IMR-90 (cell line): ENCODE measurements at regions not wholly inside any gene's neighbourhood (a gene's known extent, or its start where the extent isn't known, plus 50 kb on each side); places are given as distances from the start of the nearest gene placed in this dataset.

Experiments used
- ATAC-seq: fragments of 200-7000 bp; cut with Tn5 transposase; 2 replicates; pipeline ENCODE4 v1.9.1; 2020; ENCODE audit warnings: low read depth, mild to moderate bottlenecking, moderate library complexity
- BruUV-seq: library from RNA; stranded (reverse); fragments of 400-500 nt; replicated peaks from 2 replicates; lab custom pipeline; 2021; lab: Mats Ljungman, UMichigan
- CTCF ChIA-PET: fragments of 300-600 bp; formaldehyde crosslinking; extraction: SDS; loops from one replicate; lab custom pipeline; 2021; ENCODE audit warnings: antibody characterized with exemption; lab: Yijun Ruan, JAX
- POLR2A ChIA-PET: fragments of 300-600 bp; sonication (Branson Sonifier 250); formaldehyde crosslinking; loops from one replicate; lab custom pipeline; 2022; ENCODE audit warnings: antibody characterized with exemption; ENCODE audit not compliant: unreplicated experiment; lab: Charles Lee
- DNase-seq: peaks from one replicate; pipeline ENCODE4 v3.0.0; 2013
- H2AFZ ChIP-seq: replicated peaks from 2 replicates; pipeline ENCODE3; 2013; ENCODE audit warnings: low read length, mild to moderate bottlenecking; ENCODE audit not compliant: poor library complexity
- H2AK5ac ChIP-seq: 2 replicates; pipeline ENCODE4 v1.6.1; 2013; ENCODE audit warnings: low read depth, low read length, inconsistent platforms
- H2AK9ac ChIP-seq: replicated peaks from 2 replicates; pipeline ENCODE3; 2013; ENCODE audit warnings: mild to moderate bottlenecking, low read depth, low read length, moderate library complexity; ENCODE audit not compliant: poor library complexity
- H2BK120ac ChIP-seq: 2 replicates; pipeline ENCODE4 v1.6.1; 2013; ENCODE audit warnings: low read depth, low read length, inconsistent platforms
- H2BK15ac ChIP-seq: 3 replicates; pipeline ENCODE4 v1.6.1; 2013; ENCODE audit warnings: low read depth, low read length, inconsistent platforms
- H2BK20ac ChIP-seq: 2 replicates; pipeline ENCODE4 v1.6.1; 2013; ENCODE audit warnings: low read depth, mild to moderate bottlenecking, inconsistent platforms, low read length, moderate library complexity
- H2BK5ac ChIP-seq: 2 replicates; pipeline ENCODE4 v1.6.1; 2013; ENCODE audit warnings: mild to moderate bottlenecking, low read depth, low read length, inconsistent platforms; ENCODE audit not compliant: poor library complexity, severe bottlenecking
- H3K14ac ChIP-seq: replicated peaks from 2 replicates; pipeline ENCODE4 v1.6.1; 2013; ENCODE audit warnings: low read depth, low read length, inconsistent platforms
- H3K18ac ChIP-seq: 2 replicates; pipeline ENCODE4 v1.6.1; 2013; ENCODE audit warnings: low read depth, low read length, control low read depth
- H3K23ac ChIP-seq: 2 replicates; pipeline ENCODE4 v1.6.1; 2013; ENCODE audit warnings: low read depth, low read length, inconsistent platforms
- H3K27ac ChIP-seq: 2 replicates; pipeline ENCODE4 v1.5.1; 2013; ENCODE audit warnings: mild to moderate bottlenecking, control low read depth, low read length; ENCODE audit not compliant: insufficient read depth
- H3K27me3 ChIP-seq: 2 replicates; pipeline ENCODE4 v1.6.1; 2013; ENCODE audit warnings: low read length; ENCODE audit not compliant: control insufficient read depth, insufficient read depth
- H3K36me3 ChIP-seq: 2 replicates; pipeline ENCODE4 v1.6.1; 2013; ENCODE audit warnings: low read length, mixed read lengths; ENCODE audit not compliant: control insufficient read depth, insufficient read depth
- H3K4ac ChIP-seq: 2 replicates; pipeline ENCODE4 v1.6.1; 2013; ENCODE audit warnings: low read depth, low read length, inconsistent platforms
- H3K4me1 ChIP-seq: 2 replicates; pipeline ENCODE4 v1.6.1; 2013; ENCODE audit warnings: low read length, mixed read lengths; ENCODE audit not compliant: control insufficient read depth, insufficient read depth
- H3K4me2 ChIP-seq: 2 replicates; pipeline ENCODE4 v1.6.1; 2013; ENCODE audit warnings: low read depth, mild to moderate bottlenecking, control low read depth, low read length, moderate library complexity
- H3K4me3 ChIP-seq: 2 replicates; pipeline ENCODE4 v1.5.1; 2013; ENCODE audit warnings: low read depth, mild to moderate bottlenecking, control low read depth, low read length, moderate library complexity; ENCODE audit not compliant: insufficient read depth
- H3K56ac ChIP-seq: 2 replicates; pipeline ENCODE4 v1.6.1; 2013; ENCODE audit warnings: low read length, inconsistent platforms; ENCODE audit not compliant: insufficient read depth; ENCODE audit errors: extremely low read depth
- H3K79me1 ChIP-seq, 2 experiments: 2 replicates each; pipeline ENCODE4 v1.6.1; 2013; ENCODE audit warnings: low read length in 2 of 2, inconsistent platforms in 1 of 2, low read depth in 1 of 2
- H3K9ac ChIP-seq: 2 replicates; pipeline ENCODE4 v1.6.1; 2013; ENCODE audit warnings: low read depth, low read length, control low read depth
- H3K9me1 ChIP-seq: 2 replicates; pipeline ENCODE4 v1.6.1; 2013; ENCODE audit warnings: low read length, inconsistent platforms; ENCODE audit not compliant: insufficient read depth
- H3K9me3 ChIP-seq: 2 replicates; pipeline ENCODE4 v1.6.1; 2013; ENCODE audit warnings: low read length; ENCODE audit not compliant: control insufficient read depth, insufficient read depth
- H4K20me1 ChIP-seq: 2 replicates; pipeline ENCODE4 v1.6.1; 2013; ENCODE audit warnings: low read length, inconsistent platforms; ENCODE audit not compliant: insufficient read depth
- H4K5ac ChIP-seq: 2 replicates; pipeline ENCODE4 v1.6.1; 2013; ENCODE audit warnings: mild to moderate bottlenecking, low read depth, low read length, control low read depth
- H4K8ac ChIP-seq, 2 experiments: 2 replicates each; pipeline ENCODE4 v1.6.1; 2013; ENCODE audit warnings: low read depth in 2 of 2, low read length in 2 of 2, control low read depth in 1 of 2, inconsistent platforms in 1 of 2
- H4K91ac ChIP-seq: 2 replicates; pipeline ENCODE4 v1.6.1; 2013; ENCODE audit warnings: low read depth, low read length, inconsistent platforms; ENCODE audit not compliant: insufficient read depth
- BHLHE40 ChIP-seq: fragments of 150-350 bp; IDR thresholded peaks from 2 replicates; pipeline ENCODE4 v1.6.1; 2016; ENCODE audit warnings: mild to moderate bottlenecking, low read depth, low read length
- CEBPB ChIP-seq: IDR thresholded peaks from 2 replicates; pipeline ENCODE4 v1.6.1; 2012; ENCODE audit warnings: low read depth, low read length, improper control_type of control experiment
- CHD1 ChIP-seq: IDR thresholded peaks from 2 replicates; pipeline ENCODE4 v1.6.1; 2012; ENCODE audit warnings: low read depth, low read length, improper control_type of control experiment
- CTCF ChIP-seq: conservative IDR thresholded peaks from 2 replicates; pipeline ENCODE4 v1.5.1; 2012; ENCODE audit warnings: mild to moderate bottlenecking, low read depth, low read length, improper control_type of control experiment
- ELK1 ChIP-seq: fragments of 150-350 bp; IDR thresholded peaks from 2 replicates; pipeline ENCODE4 v1.6.1; 2016; ENCODE audit warnings: low read depth, mild to moderate bottlenecking, low read length, moderate library complexity, borderline replicate concordance
- FOS ChIP-seq: fragments of 150-350 bp; IDR thresholded peaks from 2 replicates; pipeline ENCODE4 v1.6.1; 2016; ENCODE audit warnings: low read depth, low read length
- MAFK ChIP-seq: IDR thresholded peaks from 2 replicates; pipeline ENCODE4 v1.6.1; 2012; ENCODE audit warnings: low read depth, low read length, improper control_type of control experiment
- MAZ ChIP-seq: IDR thresholded peaks from 2 replicates; pipeline ENCODE4 v1.6.1; 2012; ENCODE audit warnings: low read depth, mild to moderate bottlenecking, low read length, improper control_type of control experiment, moderate library complexity, borderline replicate concordance
- MXI1 ChIP-seq: IDR thresholded peaks from 2 replicates; pipeline ENCODE4 v1.6.1; 2012; ENCODE audit warnings: low read depth, mild to moderate bottlenecking, low read length, moderate library complexity, borderline replicate concordance
- NFE2L2 ChIP-seq: fragments of 150-350 bp; IDR thresholded peaks from 2 replicates; pipeline ENCODE4 v1.6.1; 2016; ENCODE audit warnings: low read depth, mild to moderate bottlenecking, low read length
- POLR2A ChIP-seq: IDR thresholded peaks from 2 replicates; pipeline ENCODE4 v1.6.1; 2012; ENCODE audit warnings: mild to moderate bottlenecking, low read depth, low read length
- RAD21 ChIP-seq: IDR thresholded peaks from 2 replicates; pipeline ENCODE4 v1.6.1; 2012; ENCODE audit warnings: low read length, improper control_type of control experiment
- RCOR1 ChIP-seq: IDR thresholded peaks from 2 replicates; pipeline ENCODE4 v1.6.1; 2012; ENCODE audit warnings: mild to moderate bottlenecking, low read length, improper control_type of control experiment; ENCODE audit not compliant: insufficient replicate concordance
- RFX5 ChIP-seq: IDR thresholded peaks from 2 replicates; pipeline ENCODE4 v1.8.0; 2012; ENCODE audit warnings: low read depth, mild to moderate bottlenecking, low read length, moderate library complexity
- SMC3 ChIP-seq: fragments of 150-350 bp; IDR thresholded peaks from 2 replicates; pipeline ENCODE4 v1.6.1; 2016; ENCODE audit warnings: low read depth, mild to moderate bottlenecking, antibody characterized with exemption, low read length, moderate library complexity
- USF2 ChIP-seq: fragments of 150-350 bp; IDR thresholded peaks from 2 replicates; pipeline ENCODE4 v1.6.1; 2017; ENCODE audit warnings: mild to moderate bottlenecking, antibody characterized with exemption, low read length, low read depth
- WGBS, 2 experiments: methylation state at CpG; one replicate each; pipeline versions ENCODE4 v1.1.5 to v1.1.7; 2013; ENCODE audit warnings: missing lambda C conversion rate in 2 of 2; ENCODE audit not compliant: insufficient read length in 1 of 2; ENCODE audit errors: extremely low coverage in 2 of 2; 5-methylcytosine and 5-hydroxymethylcytosine counted together
- dilution Hi-C: fragments of 300-500 bp; cut with HindIII; formaldehyde crosslinking; loops from one replicate; pipeline ENCODE4 v1.14.3; 2018; ENCODE audit warnings: low sequenced_read_pairs; ENCODE audit not compliant: unreplicated experiment
- in situ Hi-C: fragments of 300-500 bp; cut with MboI; formaldehyde crosslinking; loops from 3 replicates; pipeline ENCODE4 v1.14.3; 2019; ENCODE audit warnings: low sequenced_read_pairs, inconsistent platforms, mixed read lengths
- intact Hi-C: fragments of 100-400 bp; cut with micrococcal nuclease; formaldehyde crosslinking; loops from 2 replicates; pipeline ENCODE4 v1.10.0; 2022

- in situ Hi-C loops (no loop called here), dilution Hi-C loops (no loop called here), intact Hi-C loops (no loop called here)
- Histone ChIP-seq H3K36me3 (no peaks in the 10 kb centered on the region), H3K79me1 (no peaks in the 10 kb centered on the region), H3K23ac (no peak overlapping the region), H3K14ac (no peak overlapping the region), H2BK20ac (no peak overlapping the region), H2BK15ac (no peak overlapping the region), H3K4me2 (no peak overlapping the region), H3K56ac (no peak overlapping the region), H2AK9ac (no peak overlapping the region), H2AK5ac (no peak overlapping the region), H3K27me3 (no peaks in the 10 kb centered on the region), H2BK5ac (no peak overlapping the region), H4K91ac (peak overlapping the region; percentile 47; the same call in 1 of the 2 replicates), H3K9me1 (peaks cover 2% of the 10 kb centered on the region; the same call in 1 of the 2 replicates), H3K4ac (no peak overlapping the region), H3K4me1 (no peaks in the 10 kb centered on the region), H3K9me3 (no peaks in the 10 kb centered on the region), H2BK120ac (no peak overlapping the region), H3K9ac (no peak overlapping the region), H2AFZ (no peak overlapping the region), H3K27ac (no peak overlapping the region), H4K20me1 (no peaks in the 10 kb centered on the region), H4K8ac (no peak overlapping the region), H3K18ac (no peak overlapping the region), H4K5ac (no peak overlapping the region), H3K4me3 (no peak overlapping the region)
- ATAC-seq, result no peak
- POLR2A ChIA-PET, result interaction anchor here (0.8 kb wide), 1 partner anchor 15 kb away, joined by 3 read pairs; no protein-coding TSS in a partner anchor
- CTCF ChIA-PET, result interaction anchor here (0.7 to 0.8 kb wide), 2 partner anchors 23 to 184 kb away, joined by 3 read pairs; partner anchors contain the start of gene PDE1A
- BruUV-seq, result no TSS peak
- WGBS, 2 experiments, result no CpG with 5 or more reads among the region's 3 CpGs
- no peak for DNase-seq
- no peak for TF ChIP-seq CTCF
- TF ChIP-seq SMC3, result no peak
- no peak for TF ChIP-seq RFX5
- no peak for TF ChIP-seq MAFK
- no peak for TF ChIP-seq RCOR1
- no peak for TF ChIP-seq CHD1
- no peak for TF ChIP-seq MAZ
- no peak for TF ChIP-seq CEBPB
- TF ChIP-seq BHLHE40, result no peak
- TF ChIP-seq MXI1, result no peak
- TF ChIP-seq RAD21, result no peak
- no peak for TF ChIP-seq ELK1
- no peak for TF ChIP-seq USF2
- TF ChIP-seq FOS, result no peak
- TF ChIP-seq POLR2A, result no peak
- no peak for TF ChIP-seq NFE2L2
Observed at GRCh38 chr2:182611009-182611408, 105.0 kb upstream of the DNAJC10 start.
